ENCODE measurements at regions not wholly inside any gene's neighbourhood (a gene's known extent, or its start where the extent isn't known, plus 50 kb on each side); places are given as distances from the start of the nearest gene placed in this dataset.
"Not testable (repeated sequence)": the region's sequence is repeated elsewhere in the genome, so short reads cannot be mapped to it uniquely, and the experiment has no call there.

DNA sequence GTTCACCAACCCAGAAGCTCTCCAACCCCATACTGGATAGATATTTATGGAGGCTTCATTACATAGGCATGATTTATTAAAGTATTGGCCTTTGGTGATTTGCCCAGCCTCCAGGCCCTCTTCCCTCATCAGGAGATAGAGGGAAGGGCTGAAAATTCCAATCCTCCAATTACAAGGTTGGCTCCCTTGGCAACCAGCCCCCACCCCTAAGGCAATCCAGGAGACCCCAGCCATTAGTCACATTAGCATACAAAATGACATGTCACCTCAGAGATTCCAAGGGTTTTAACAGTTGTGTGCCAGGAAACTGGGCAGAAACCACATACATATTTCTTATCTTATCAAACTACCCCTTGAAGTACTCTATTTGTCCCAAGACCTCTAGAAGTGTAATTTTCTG is 210.0 kb downstream of the HINT1 start:
- no peak for DNase-seq (ENCODE audit: low read depth in 2 of 2)

- no peak for DNase-seq (ENCODE audit: low read depth in 2 of 2)
These were observed 210.7 kb downstream of the HINT1 start for GRCh38 chr5:130954336-130954735.

DNA sequence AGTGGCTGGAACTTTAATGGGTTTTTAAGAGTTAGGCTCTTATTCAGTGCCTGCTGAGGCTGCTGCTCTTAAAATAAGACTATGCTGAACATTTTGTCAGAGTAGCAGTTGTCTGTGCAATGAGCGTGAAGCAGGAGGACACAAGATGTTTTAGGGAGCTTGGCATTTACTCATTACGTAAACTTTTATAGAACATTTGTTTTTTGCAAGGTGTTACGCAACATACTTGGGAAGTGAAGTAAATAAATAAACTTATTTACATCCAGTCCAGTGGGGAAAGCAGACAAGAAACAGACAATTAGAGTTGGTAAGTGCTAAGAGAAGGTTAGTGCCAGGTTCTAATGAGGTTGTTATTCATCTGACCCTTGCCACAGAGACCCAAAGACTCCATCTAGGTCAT is 226.0 kb downstream of the HINT1 start:
- no peak for DNase-seq (ENCODE audit: low read depth in 2 of 2)

- DNase-seq (ENCODE audit: low read depth in 2 of 2), result no peak
These were observed 228.0 kb downstream of the HINT1 start for GRCh38 chr5:130937046-130937445.

GRCh38 chr5:130923543-130924124 is 241.4 kb downstream of the HINT1 start:
- no peak for DNase-seq (ENCODE audit: low read depth in 2 of 2)

DNA sequence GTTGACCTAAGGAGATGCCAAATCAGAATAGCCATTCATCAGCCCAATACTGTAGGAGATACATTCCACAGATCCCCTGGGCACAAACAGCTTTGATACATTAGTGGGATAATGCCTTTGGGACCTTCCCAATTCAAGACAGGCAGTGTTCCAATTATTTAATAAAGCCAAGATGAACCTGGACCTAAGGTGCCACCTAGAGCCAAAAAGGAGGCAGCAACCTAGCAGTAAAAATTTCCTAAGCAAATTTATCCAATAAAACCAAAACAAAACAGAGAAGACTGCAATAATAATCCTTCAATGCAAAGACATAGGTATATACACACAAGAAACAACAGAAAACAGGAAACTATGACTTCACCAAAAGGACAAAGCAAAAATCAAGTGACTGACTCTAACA is 253.0 kb downstream of the HINT1 start:
- no peak for DNase-seq (ENCODE audit: low read depth in 2 of 2)

- no peak for DNase-seq (ENCODE audit: low read depth in 2 of 2)
These were observed 256.9 kb downstream of the HINT1 start for GRCh38 chr5:130908186-130908585.

- DNase-seq (ENCODE audit: low read depth in 2 of 2), result not testable (repeated sequence)
These were observed 267.4 kb downstream of the HINT1 start for GRCh38 chr5:130897537-130898195.

DNA sequence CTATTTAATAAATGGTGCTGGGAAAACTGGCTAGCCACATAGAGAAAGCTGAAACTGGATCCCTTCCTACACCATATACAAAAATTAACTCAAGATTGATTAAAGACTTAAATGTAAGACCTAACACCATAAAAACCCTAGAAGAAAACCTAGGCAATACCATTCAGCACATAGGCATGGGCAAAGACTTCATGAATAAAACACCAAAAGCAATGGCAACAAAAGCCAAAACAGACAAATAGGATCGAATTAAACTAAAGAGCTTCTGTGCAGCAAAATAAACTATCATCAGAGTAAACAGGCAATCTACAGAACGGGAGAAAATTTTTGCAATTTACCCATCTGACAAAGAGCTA is 267.9 kb downstream of the HINT1 start:
- not testable (repeated sequence) for DNase-seq (ENCODE audit: low read depth in 2 of 2)

GRCh38 chr5:130896636-130897035 is 268.4 kb downstream of the HINT1 start:
- no peak for DNase-seq (ENCODE audit: low read depth in 2 of 2)

DNA sequence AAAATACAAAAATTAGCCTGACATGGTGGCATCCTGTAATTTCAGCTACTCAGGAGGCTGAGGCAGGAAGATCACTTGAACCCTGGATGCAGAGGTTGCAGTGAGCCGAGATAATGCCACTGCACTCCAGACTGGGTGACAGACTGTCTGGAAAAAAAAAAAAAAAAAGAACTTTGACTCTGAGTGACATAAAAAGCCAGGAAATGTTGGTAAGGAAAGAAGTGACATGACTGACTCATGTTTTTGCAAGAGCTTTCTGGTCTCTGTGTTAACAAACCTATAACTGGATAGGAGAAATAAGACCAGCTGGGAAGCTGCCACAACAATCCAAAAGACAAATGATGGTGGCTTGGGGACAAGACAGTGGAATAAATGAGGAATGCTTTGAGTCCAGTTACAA is 272.1 kb downstream of the HINT1 start:
- no peak for DNase-seq (ENCODE audit: low read depth in 2 of 2)

- DNase-seq (ENCODE audit: low read depth in 2 of 2), result no peak
These were observed 274.4 kb downstream of the HINT1 start for GRCh38 chr5:130890610-130891009.

DNA sequence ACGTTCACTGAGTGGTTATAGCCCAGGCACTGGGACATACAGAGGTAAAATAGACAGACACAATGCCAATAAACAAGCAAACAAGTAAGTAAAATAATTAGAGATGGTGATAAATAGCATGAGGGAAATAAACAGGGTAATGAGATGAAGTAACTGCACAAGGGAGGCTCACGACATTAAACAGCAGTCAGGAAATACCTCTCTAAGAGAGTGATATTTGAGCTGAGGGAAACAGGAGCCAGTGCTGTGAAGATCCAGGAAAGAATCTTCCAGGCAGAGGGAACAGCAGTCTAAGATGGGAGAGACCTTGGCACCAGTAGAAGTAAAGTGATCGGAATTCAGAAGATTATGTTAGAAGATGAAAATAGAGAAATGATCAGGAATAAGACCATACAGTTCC is 279.4 kb downstream of the HINT1 start:
- no peak for DNase-seq (ENCODE audit: low read depth in 2 of 2)

DNA sequence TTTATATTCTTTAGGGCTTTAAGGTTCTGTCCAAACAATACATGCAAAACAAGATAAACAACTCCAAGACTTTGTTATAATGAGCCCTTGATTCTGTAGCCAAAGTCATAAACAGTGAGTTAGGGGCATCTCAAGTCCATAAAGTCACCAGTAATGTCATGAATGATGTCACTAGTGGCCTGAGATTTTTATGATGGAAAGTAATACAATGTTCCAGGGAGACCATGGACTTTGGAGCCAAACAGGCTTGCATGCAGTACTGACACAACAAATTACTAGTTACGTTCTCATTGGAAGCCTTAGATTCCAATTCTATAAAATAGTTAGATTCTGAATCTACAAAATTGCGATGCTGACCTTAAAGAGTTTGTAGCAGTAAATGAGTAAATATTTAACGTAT is 280.0 kb downstream of the HINT1 start:
- no peak for DNase-seq (ENCODE audit: low read depth in 2 of 2)

DNA sequence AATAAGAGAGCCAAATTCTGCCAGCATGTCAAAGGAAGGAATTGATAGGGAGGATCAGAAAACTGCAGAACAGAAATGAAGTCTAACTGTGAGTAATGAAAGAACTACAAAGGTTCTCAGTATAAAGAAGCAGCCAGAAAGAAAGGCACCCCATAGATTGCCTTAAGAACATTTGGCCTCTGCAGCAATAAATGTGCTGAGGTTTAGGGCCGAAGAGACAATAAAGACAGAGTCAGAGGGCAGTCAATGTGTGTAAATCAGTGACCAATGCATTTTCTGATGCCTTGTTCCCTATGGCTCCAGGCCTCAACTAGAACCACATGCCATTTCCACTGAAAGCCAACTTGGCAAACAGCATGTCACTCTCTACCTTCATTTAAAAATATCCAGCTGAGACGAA is 281.0 kb downstream of the HINT1 start:
- no peak for DNase-seq (ENCODE audit: low read depth in 2 of 2)

DNA sequence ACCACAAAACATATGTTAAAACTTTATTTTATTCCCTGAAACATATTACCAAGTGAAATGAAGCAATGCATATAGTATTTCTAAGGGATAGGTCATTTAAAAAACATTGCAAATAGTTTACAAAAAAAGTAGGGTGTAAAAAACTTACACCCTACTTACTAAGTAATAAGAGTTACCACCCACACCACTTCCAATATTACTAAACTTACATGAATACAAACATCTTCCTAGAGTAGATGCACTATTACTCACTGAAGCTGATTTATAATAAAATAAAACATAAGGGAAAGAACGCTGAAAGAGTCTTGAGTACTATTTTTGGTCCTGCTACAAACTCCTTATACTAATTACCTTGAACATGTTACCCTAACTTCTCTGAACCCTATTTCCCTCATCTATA is 289.4 kb downstream of the HINT1 start:
- no peak for DNase-seq (ENCODE audit: low read depth in 2 of 2)

GRCh38 chr5:130874861-130875417 is 290.1 kb downstream of the HINT1 start:
- DNase-seq (ENCODE audit: low read depth in 2 of 2), result no peak

GRCh38 chr5:130871346-130872086 is 293.5 kb downstream of the HINT1 start:
- no peak for DNase-seq (ENCODE audit: low read depth in 2 of 2)

DNA sequence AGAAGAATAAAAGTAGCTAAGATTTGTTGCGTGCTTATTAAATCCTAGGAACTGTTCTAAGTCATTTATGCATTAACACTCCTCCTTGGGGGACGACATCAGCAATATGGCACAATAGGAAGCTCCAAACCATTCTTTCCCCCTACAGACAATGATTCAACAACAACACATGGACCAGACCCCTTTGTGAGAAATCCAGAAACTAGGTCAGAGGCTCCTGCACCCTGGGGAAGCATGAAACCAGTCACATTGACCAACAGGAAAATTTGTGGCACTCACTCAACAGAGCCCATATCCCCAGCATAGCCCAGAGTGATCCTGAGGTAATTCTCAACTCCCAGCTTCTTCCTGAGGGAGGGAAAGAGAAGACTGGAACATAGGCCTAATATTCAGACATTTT is 294.4 kb downstream of the HINT1 start:
- DNase-seq (ENCODE audit: low read depth in 2 of 2), result no peak

GRCh38 chr5:130868186-130868840 is 296.7 kb downstream of the HINT1 start:
- DNase-seq (ENCODE audit: low read depth in 2 of 2), result no peak

DNA sequence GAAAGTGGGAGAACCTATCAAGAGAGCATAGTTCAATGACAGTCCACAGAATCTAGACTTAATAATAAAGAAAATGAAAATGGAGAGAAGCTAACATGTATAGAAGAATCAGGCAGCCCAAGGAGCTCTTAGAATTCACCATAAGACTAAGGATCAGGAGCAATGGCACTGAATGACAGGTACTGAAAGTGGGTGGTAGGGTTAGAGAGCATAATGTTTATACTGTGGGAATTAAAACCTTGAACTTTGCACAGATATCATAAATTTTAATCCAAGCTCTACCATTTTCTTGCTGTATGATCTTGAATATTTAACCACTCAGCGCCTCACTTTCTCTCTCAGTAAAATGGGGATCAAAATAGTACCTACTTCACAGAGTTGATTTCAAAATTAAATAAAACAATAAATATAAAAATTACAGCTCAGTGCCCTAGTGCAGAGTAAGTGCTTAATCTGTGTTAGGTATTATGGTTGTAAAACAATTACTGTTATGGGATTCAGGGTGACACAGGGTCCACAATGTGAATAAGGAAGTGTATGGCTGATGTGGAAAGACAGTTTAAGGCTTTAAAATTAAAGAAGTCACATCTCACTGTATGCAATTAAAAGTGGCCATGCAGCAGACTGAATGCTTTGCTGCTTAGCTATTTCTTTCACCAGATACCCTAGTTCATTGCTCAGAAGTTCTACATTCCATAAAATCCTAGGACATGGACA is 319.8 kb downstream of the HINT1 start:
- DNase-seq (ENCODE audit: low read depth in 2 of 2), result no peak

Measured in stimulated activated CD8-positive, alpha-beta memory T cell treated with anti-CD3 and anti-CD28 coated beads, Interleukin-7, amount 100 ng/mL, for 1 hour (primary cell).